ENCODE measurements at regions not wholly inside any gene's neighbourhood (a gene's known extent, or its start where the extent isn't known, plus 50 kb on each side); places are given as distances from the start of the nearest gene placed in this dataset.

- TF ChIP-seq CTCF (IDR thresholded peaks at IDR 0.05; ENCODE audit: poor library complexity) (no peak), EZH2 (IDR thresholded peaks at IDR 0.05; ENCODE audit: borderline replicate concordance) (no peak), EZH2phosphoT487 (IDR thresholded peaks at IDR 0.05; ENCODE audit: low read depth, severe bottlenecking, unreplicated experiment) (no peak)
Observed at GRCh38 chr10:128624656-128625530, 498.7 kb upstream of the MKI67 start.
